ENCODE measurements at regions not wholly inside any gene's neighbourhood (a gene's known extent, or its start where the extent isn't known, plus 50 kb on each side); places are given as distances from the start of the nearest gene placed in this dataset.

DNA sequence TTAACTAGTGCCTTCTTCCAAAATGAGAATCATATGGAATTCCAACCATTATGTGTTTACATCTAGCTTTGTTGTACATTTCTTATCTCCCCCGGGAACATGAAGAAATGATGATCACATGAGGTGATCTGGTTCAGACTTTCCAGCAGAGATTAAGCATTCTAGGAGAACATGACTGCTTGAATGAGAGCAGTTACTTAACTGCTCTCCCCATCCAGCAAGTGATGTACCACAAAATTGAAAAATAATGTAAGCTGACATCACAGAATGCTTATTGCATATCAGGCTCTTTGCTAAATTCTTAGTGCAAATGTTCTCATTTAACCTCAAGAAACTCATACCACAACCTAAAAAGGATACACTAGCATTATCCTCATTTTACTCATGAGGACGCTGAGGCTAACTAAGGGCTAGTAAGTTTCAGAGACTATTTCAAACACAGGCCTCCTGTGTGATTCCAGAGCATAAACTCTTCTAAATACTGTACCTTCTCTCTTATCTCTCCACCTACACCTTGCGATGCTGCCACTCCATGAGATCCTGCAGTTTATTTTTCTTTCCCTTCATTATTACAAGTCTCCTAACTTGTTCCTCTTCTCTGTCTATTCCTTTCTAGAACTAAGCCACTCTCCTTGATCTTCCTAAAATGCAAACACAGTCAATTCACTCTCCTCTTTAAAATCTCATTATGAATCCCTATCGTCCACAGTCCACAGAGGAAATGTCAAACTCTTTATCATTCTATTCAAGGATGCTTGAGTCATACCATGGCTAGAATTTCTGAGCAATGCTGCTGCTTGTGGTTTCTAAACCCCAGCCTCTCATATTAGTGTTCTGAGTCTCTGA, 1224.8 kb upstream of the ZEB2 start:
- TF ChIP-seq, protein P1, sequence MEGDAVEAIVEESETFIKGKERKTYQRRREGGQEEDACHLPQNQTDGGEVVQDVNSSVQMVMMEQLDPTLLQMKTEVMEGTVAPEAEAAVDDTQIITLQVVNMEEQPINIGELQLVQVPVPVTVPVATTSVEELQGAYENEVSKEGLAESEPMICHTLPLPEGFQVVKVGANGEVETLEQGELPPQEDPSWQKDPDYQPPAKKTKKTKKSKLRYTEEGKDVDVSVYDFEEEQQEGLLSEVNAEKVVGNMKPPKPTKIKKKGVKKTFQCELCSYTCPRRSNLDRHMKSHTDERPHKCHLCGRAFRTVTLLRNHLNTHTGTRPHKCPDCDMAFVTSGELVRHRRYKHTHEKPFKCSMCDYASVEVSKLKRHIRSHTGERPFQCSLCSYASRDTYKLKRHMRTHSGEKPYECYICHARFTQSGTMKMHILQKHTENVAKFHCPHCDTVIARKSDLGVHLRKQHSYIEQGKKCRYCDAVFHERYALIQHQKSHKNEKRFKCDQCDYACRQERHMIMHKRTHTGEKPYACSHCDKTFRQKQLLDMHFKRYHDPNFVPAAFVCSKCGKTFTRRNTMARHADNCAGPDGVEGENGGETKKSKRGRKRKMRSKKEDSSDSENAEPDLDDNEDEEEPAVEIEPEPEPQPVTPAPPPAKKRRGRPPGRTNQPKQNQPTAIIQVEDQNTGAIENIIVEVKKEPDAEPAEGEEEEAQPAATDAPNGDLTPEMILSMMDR (IDR thresholded peaks at IDR 0.05; ENCODE audit: low read depth, low read length, missing control alignments) = no peak
- no peak overlapping the region for H3K4me3 ChIP-seq (ENCODE audit: low read depth, low read length)

DNA sequence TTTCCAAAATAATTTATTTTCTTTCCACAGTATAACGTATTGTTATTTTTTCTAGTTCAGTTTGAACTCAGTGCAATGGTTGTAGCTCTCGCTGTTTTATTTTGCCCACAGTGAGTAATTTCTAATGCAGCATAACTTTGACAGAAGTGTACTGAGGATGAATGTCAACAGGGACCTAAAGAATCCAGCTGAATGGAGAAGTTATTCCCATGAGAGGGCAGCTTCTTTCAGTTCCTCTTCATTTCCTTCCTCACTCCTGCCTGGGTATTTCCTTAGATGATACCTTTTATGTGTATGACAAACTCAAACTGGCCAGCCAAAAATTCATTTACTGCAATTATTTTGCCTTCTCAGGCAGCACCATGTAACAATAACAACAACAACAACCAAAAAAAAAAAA, 1223.1 kb upstream of the ZEB2 start:
- TF ChIP-seq, protein P1 (IDR thresholded peaks at IDR 0.05; ENCODE audit: low read depth, low read length, missing control alignments) = no peak
- no peak overlapping the region for H3K4me3 ChIP-seq (ENCODE audit: low read depth, low read length)
- no peak for DNase-seq (ENCODE audit: low read depth)

More for the DNA sequence above, 1224.8 kb upstream of the ZEB2 start:
- no peak for DNase-seq (ENCODE audit: low read depth)

DNA sequence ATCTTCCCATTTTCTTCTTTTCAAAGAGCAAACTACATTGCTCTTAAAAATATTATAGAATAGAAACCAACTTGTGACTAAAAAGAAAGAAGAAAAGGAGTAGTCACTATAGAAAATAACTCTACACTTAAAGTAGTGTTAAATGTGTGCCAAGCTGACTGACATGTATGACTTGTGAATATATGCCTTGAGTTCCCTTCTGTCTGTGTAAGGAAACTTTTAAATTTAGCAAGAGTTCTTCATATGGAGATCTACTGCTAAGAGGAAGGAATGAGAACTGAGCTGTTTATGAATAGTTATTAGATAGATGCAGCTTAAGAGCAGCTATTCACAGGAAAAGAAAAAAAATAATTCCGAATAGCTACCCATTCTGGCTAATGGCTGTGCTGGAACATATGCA, 1221.7 kb upstream of the ZEB2 start:
- H3K4me3 ChIP-seq (ENCODE audit: low read depth, low read length) = no peak overlapping the region
- no peak for DNase-seq (ENCODE audit: low read depth)
- TF ChIP-seq, protein P1 (IDR thresholded peaks at IDR 0.05; ENCODE audit: low read depth, low read length, missing control alignments) = no peak

DNA sequence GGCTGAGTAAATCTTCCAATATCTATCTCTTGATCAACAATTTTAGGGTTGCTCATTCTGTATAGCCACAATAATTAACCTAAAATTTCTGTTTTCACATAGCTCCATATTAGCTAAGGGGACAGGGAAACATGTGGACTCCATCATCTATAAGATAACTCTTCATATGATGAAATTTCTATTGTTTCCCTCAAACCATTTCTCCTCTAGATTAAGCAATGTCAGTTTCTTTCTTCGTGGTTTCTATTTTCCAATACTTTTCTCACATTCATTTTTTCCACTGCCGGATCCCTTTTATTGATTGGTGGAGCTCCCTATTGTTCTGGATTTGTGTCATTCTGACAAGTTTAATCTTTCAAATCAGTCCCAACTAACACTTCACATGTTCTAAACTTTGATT, 1221.3 kb upstream of the ZEB2 start:
- TF ChIP-seq, protein P1 (IDR thresholded peaks at IDR 0.05; ENCODE audit: low read depth, low read length, missing control alignments) = no peak
- no peak overlapping the region for H3K4me3 ChIP-seq (ENCODE audit: low read depth, low read length)
- DNase-seq (ENCODE audit: low read depth) = no peak

DNA sequence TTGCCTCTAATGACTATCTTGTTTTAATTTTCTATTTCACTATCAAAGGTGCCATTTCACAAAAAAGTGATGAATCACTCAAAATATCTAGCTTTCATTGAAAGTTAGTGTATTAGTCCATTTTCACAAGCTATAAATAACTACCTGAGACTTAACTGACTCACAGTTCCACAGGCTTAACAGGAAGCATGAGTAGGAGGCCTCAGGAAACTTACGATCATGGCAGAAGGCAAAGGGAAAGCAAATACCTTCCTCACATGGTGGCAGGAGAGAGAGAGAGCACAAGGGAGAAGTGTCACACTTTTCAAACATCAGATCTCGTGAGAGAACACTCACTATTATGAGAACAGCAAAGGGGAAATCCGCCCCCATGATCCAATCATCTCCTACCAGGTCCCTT, 1220.4 kb upstream of the ZEB2 start:
- DNase-seq (ENCODE audit: low read depth) = no peak
- no peak overlapping the region for H3K4me3 ChIP-seq (ENCODE audit: low read depth, low read length)
- TF ChIP-seq, protein P1 (IDR thresholded peaks at IDR 0.05; ENCODE audit: low read depth, low read length, missing control alignments) = no peak

DNA sequence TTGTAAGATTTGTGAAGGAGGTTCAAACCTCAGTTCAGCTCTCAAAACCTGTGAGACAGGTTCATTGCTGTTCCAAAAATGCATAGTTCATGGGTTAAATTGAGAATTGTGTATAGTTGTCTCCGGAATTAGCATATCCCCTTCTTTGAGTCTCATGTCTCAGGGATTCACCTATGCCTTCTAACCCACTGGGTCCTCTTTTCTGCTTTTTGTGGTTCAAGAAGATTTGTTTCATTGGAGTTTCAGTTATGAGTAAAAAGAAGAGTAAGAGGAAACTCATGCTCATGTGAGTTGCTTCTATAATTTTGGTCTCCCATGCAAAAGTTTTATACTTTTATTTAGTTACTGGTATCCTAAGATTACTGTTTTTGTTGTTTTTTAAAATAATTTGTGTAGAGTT, 1219.8 kb upstream of the ZEB2 start:
- DNase-seq (ENCODE audit: low read depth) = no peak
- no peak overlapping the region for H3K4me3 ChIP-seq (ENCODE audit: low read depth, low read length)
- TF ChIP-seq, protein P1 (IDR thresholded peaks at IDR 0.05; ENCODE audit: low read depth, low read length, missing control alignments) = no peak

DNA sequence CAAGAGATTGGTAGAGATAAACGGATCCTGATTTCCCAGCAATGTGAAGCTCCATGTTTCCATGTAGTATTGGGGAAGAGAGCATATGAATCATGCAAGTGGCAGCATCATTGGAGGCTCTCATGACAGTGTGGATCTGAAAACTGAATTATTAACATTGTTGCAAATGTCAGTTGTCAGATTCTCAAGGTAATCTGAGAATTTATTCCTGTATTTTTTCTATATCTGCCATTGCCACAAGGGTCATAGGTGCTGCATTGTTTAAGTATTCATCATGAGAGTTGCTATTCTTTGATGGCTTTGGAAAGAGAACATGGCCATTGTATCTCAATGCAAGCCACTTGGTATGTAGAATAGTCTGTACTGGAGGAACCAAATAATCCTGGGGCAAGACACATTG, 1217.0 kb upstream of the ZEB2 start:
- DNase-seq (ENCODE audit: low read depth) = no peak
- TF ChIP-seq, protein P1 (IDR thresholded peaks at IDR 0.05; ENCODE audit: low read depth, low read length, missing control alignments) = no peak
- no peak overlapping the region for H3K4me3 ChIP-seq (ENCODE audit: low read depth, low read length)

Measured in GM12864 (cell line).